ENCODE measurements at regions not wholly inside any gene's neighbourhood (a gene's known extent, or its start where the extent isn't known, plus 50 kb on each side); places are given as distances from the start of the nearest gene placed in this dataset.

GRCh38 chr16:62974424-62974823 lies 938.2 kb upstream of the CDH8 start:
- Mint-ChIP-seq H3K36me3 (ENCODE audit: low read depth) (no peaks in the 10 kb centered on the region; the same call in 1 of the 2 replicates), H3K27ac (no peak overlapping the region), H3K4me3 (no peak overlapping the region), H3K4me1 (ENCODE audit: low read depth) (no peaks in the 10 kb centered on the region), H3K27me3 (ENCODE audit: insufficient read depth) (no peaks in the 10 kb centered on the region; the same call in 1 of the 2 replicates), H3K9me3 (peaks cover 36% of the 10 kb centered on the region)
- TF ChIP-seq, protein P1, sequence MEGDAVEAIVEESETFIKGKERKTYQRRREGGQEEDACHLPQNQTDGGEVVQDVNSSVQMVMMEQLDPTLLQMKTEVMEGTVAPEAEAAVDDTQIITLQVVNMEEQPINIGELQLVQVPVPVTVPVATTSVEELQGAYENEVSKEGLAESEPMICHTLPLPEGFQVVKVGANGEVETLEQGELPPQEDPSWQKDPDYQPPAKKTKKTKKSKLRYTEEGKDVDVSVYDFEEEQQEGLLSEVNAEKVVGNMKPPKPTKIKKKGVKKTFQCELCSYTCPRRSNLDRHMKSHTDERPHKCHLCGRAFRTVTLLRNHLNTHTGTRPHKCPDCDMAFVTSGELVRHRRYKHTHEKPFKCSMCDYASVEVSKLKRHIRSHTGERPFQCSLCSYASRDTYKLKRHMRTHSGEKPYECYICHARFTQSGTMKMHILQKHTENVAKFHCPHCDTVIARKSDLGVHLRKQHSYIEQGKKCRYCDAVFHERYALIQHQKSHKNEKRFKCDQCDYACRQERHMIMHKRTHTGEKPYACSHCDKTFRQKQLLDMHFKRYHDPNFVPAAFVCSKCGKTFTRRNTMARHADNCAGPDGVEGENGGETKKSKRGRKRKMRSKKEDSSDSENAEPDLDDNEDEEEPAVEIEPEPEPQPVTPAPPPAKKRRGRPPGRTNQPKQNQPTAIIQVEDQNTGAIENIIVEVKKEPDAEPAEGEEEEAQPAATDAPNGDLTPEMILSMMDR (IDR thresholded peaks at IDR 0.05): no peak
- no peak for DNase-seq

GRCh38 chr16:62970851-62971250 lies 934.6 kb upstream of the CDH8 start:
- Mint-ChIP-seq H3K9me3 (peaks cover 37% of the 10 kb centered on the region), H3K27ac (no peak overlapping the region), H3K27me3 (ENCODE audit: insufficient read depth) (no peaks in the 10 kb centered on the region), H3K4me3 (no peak overlapping the region), H3K4me1 (ENCODE audit: low read depth) (no peaks in the 10 kb centered on the region), H3K36me3 (ENCODE audit: low read depth) (no peaks in the 10 kb centered on the region; the same call in 1 of the 2 replicates)
- DNase-seq: no peak
- TF ChIP-seq, protein P1 (IDR thresholded peaks at IDR 0.05): no peak

- H3K27me3 Mint-ChIP-seq (ENCODE audit: insufficient read depth): no peaks in the 10 kb centered on the region
- no peaks in the 10 kb centered on the region for H3K4me1 Mint-ChIP-seq (ENCODE audit: low read depth)
- no peak for DNase-seq
- no peak overlapping the region for H3K27ac Mint-ChIP-seq
- H3K36me3 Mint-ChIP-seq (ENCODE audit: low read depth): no peaks in the 10 kb centered on the region; the same call in 1 of the 2 replicates
- peaks cover 36% of the 10 kb centered on the region for H3K9me3 Mint-ChIP-seq
- H3K4me3 Mint-ChIP-seq: no peak overlapping the region
- TF ChIP-seq, protein P1 (IDR thresholded peaks at IDR 0.05): no peak
Observed at GRCh38 chr16:62969711-62970318, 933.6 kb upstream of the CDH8 start.

DNA sequence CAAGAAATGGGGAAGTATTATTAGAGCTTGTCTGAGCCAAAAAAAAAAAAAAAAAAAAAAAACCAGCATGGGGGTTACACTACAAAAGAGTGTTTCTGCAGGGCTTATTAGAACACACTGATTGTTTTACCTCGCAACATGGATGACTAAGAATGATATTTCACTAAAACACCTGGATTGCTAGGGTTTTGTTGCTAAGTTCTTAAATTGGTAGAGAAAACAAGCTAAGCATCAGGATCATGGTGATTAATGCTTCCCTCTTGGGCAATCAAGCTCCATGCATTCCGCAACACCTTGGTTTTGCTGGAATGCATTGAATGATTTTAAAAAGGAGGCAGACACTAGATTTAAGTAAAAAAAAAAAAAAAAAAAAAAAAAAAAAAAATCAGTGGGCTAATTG lies 931.4 kb upstream of the CDH8 start:
- TF ChIP-seq, protein P1 (IDR thresholded peaks at IDR 0.05): no peak
- Mint-ChIP-seq H3K4me3 (no peak overlapping the region), H3K9me3 (peaks cover 45% of the 10 kb centered on the region), H3K27me3 (ENCODE audit: insufficient read depth) (no peaks in the 10 kb centered on the region), H3K4me1 (ENCODE audit: low read depth) (no peaks in the 10 kb centered on the region), H3K27ac (no peak overlapping the region), H3K36me3 (ENCODE audit: low read depth) (no peaks in the 10 kb centered on the region)
- DNase-seq: no peak

DNA sequence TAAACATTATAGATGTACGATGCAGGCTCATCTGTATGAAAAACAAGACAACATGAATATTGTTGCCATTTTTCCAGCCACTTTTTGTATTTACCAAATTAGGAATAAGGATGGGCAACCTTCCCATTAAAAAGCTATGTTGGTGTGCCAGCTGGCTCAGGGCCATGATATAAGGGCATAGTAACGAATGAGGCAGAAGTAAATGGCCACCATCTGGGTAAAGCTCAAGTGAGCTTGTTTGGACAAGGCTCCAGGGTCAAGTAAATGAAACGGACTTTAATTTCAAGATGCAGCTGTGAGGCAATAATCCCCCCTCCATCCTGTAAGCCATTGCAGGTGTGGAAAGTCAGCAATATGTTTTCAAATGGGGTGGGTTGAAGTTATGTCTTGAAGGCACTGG lies 930.9 kb upstream of the CDH8 start:
- Mint-ChIP-seq H3K36me3 (ENCODE audit: low read depth) (no peaks in the 10 kb centered on the region), H3K27me3 (ENCODE audit: insufficient read depth) (no peaks in the 10 kb centered on the region), H3K9me3 (peaks cover 46% of the 10 kb centered on the region), H3K27ac (no peak overlapping the region), H3K4me1 (ENCODE audit: low read depth) (no peaks in the 10 kb centered on the region), H3K4me3 (no peak overlapping the region)
- DNase-seq: no peak
- TF ChIP-seq, protein P1 (IDR thresholded peaks at IDR 0.05): no peak

Measured in HFFc6 (cell line).